HCT116 (cell line): ENCODE measurements at regions not wholly inside any gene's neighbourhood (a gene's known extent, or its start where the extent isn't known, plus 50 kb on each side); places are given as distances from the start of the nearest gene placed in this dataset.

ENCODE experiments used
- ATAC-seq: fragments of 200-7000 bp; cut with Tn5 transposase; 2 replicates; pipeline ENCODE4 v1.9.1; 2020; ENCODE audit warnings: mild to moderate bottlenecking, moderate library complexity
- BruUV-seq: library from RNA; stranded (reverse); fragments of 400-500 nt; replicated peaks from 2 replicates; lab custom pipeline; 2021; lab: Mats Ljungman, UMichigan
- CTCF ChIA-PET: fragments of 300-600 bp; sonication (Branson Sonifier 250); formaldehyde crosslinking; loops from one replicate; lab custom pipeline; 2021; ENCODE audit warnings: antibody characterized with exemption; lab: Charles Lee
- POLR2A ChIA-PET: fragments of 300-600, 350-600 bp; sonication (Branson Sonifier 250); formaldehyde crosslinking; loops from one replicate; lab custom pipeline; 2021; ENCODE audit warnings: antibody characterized with exemption; lab: Charles Lee
- RAD21 ChIA-PET, 2 experiments: fragments of 300-600 bp; sonication (Branson Sonifier 250); formaldehyde crosslinking; loops; one replicate each; lab custom pipeline; 2023; ENCODE audit warnings: low total read pairs in 2 of 2; ENCODE audit not compliant: uncharacterized antibody in 2 of 2, unreplicated experiment in 2 of 2, low non-redundant PET in 1 of 2; lab: Charles Lee
- DNase-seq: peaks from one replicate; pipeline ENCODE4 v3.0.0-alpha.2; 2010; ENCODE audit warnings: low read depth, low spot score
- H2AFZ ChIP-seq: fragments of 200-600 bp; shearing (Covaris generic), sonication (generic); 2 replicates; pipeline ENCODE4 v1.6.1; 2017; ENCODE audit warnings: low read depth, mixed run types, mixed read lengths, antibody characterized with exemption, low read length; ENCODE audit not compliant: poor library complexity, severe bottlenecking
- H3K27ac ChIP-seq: 2 replicates; pipeline ENCODE4 v1.5.1; 2012; ENCODE audit warnings: low read depth, low read length
- H3K27me3 ChIP-seq: fragments of 200-600 bp; sonication (generic); 2 replicates; pipeline ENCODE4 v1.6.1; 2016; ENCODE audit warnings: mixed run types, low read length, mixed read lengths; ENCODE audit not compliant: insufficient read depth
- H3K36me3 ChIP-seq, 2 experiments: fragments of 200-500 bp in 1 of 2; fragments of 200-600 bp in 1 of 2; sonication (Bioruptor generic) in 1 of 2; sonication (generic) in 1 of 2; 2 replicates each; pipeline versions ENCODE4 v1.5.1 to v1.6.1; 2014 to 2016; ENCODE audit warnings: low read length in 2 of 2, inconsistent platforms in 1 of 2, mixed read lengths in 1 of 2, mixed run types in 1 of 2; ENCODE audit not compliant: insufficient read depth in 2 of 2, control insufficient read depth in 1 of 2
- H3K4me1 ChIP-seq, 2 experiments: fragments of 200-600 bp in 1 of 2; sonication (generic) in 1 of 2; 2 replicates each; pipeline versions ENCODE4 v1.5.1 to v1.6.1; 2012 to 2017; ENCODE audit warnings: low read length in 2 of 2, inconsistent platforms in 1 of 2, mild to moderate bottlenecking in 1 of 2, mixed read lengths in 1 of 2, mixed run types in 1 of 2, moderate library complexity in 1 of 2; ENCODE audit not compliant: insufficient read depth in 2 of 2, control insufficient read depth in 1 of 2
- H3K4me2 ChIP-seq: fragments of 200-600 bp; sonication (generic); 2 replicates; pipeline ENCODE4 v1.6.1; 2017; ENCODE audit warnings: mixed run types, low read length, mixed read lengths
- H3K4me3 ChIP-seq, 2 experiments: fragments of 200-600 bp in 1 of 2; sonication (generic) in 1 of 2; replicated peaks in 1 of 2; 2 replicates each; pipeline ENCODE4 v1.5.1; 2011 to 2016; ENCODE audit warnings: low read length in 2 of 2, control low read depth in 1 of 2, low read depth in 1 of 2, mild to moderate bottlenecking in 1 of 2, mixed read lengths in 1 of 2, mixed run types in 1 of 2
- H3K79me2 ChIP-seq: fragments of 200-600 bp; sonication (generic); 2 replicates; pipeline ENCODE4 v1.6.1; 2017; ENCODE audit warnings: mild to moderate bottlenecking, mixed run types, low read length, moderate library complexity, mixed read lengths; ENCODE audit not compliant: insufficient read depth
- H3K9ac ChIP-seq: fragments of 200-600 bp; sonication (generic); 2 replicates; pipeline ENCODE4 v1.6.1; 2016; ENCODE audit warnings: low read length, mixed read lengths
- H3K9me2 ChIP-seq: fragments of 200-600 bp; sonication (generic), shearing (Covaris generic); 2 replicates; pipeline ENCODE4 v1.6.1; 2017; ENCODE audit warnings: mixed run types, mild to moderate bottlenecking, moderate library complexity; ENCODE audit not compliant: insufficient read depth
- H3K9me3 ChIP-seq, 2 experiments: fragments of 200-500 bp in 1 of 2; fragments of 200-600 bp in 1 of 2; sonication (Bioruptor generic) in 1 of 2; sonication (generic) in 1 of 2; 2 replicates each; pipeline ENCODE4 v1.6.1; 2014 to 2017; ENCODE audit warnings: low read length in 2 of 2, mixed read lengths in 2 of 2, inconsistent platforms in 1 of 2, low read depth in 1 of 2, mild to moderate bottlenecking in 1 of 2, mixed run types in 1 of 2, moderate library complexity in 1 of 2; ENCODE audit not compliant: control insufficient read depth in 1 of 2, insufficient read depth in 1 of 2
- H4K20me1 ChIP-seq: fragments of 200-600 bp; sonication (generic), shearing (Covaris generic); 2 replicates; pipeline ENCODE4 v1.6.1; 2017; ENCODE audit warnings: mixed run types, mild to moderate bottlenecking, moderate library complexity; ENCODE audit not compliant: insufficient read depth
- CBX3 ChIP-seq: IDR thresholded peaks from 2 replicates; pipeline ENCODE4 v1.6.1; 2012; ENCODE audit warnings: low read depth
- CEBPB ChIP-seq: IDR thresholded peaks from 2 replicates; pipeline ENCODE4 v1.6.1; 2012; ENCODE audit warnings: low read depth
- CTCF ChIP-seq, 3 experiments: fragments of 200-600 bp in 1 of 3; sonication (generic) in 1 of 3; IDR thresholded peaks in 2 of 3; conservative IDR thresholded peaks in 1 of 3; 2 replicates each; pipeline ENCODE4 v1.5.1; 2012 to 2017; ENCODE audit warnings: low read depth in 2 of 3, low read length in 2 of 3, antibody characterized with exemption in 1 of 3, borderline replicate concordance in 1 of 3, control low read depth in 1 of 3, mild to moderate bottlenecking in 1 of 3, mixed read lengths in 1 of 3, mixed run types in 1 of 3, moderate library complexity in 1 of 3; ENCODE audit not compliant: insufficient read depth in 1 of 3
- EGR1 ChIP-seq: IDR thresholded peaks from 2 replicates; pipeline ENCODE4 v1.6.1; 2012; ENCODE audit warnings: low read depth
- ELF1 ChIP-seq: IDR thresholded peaks from 2 replicates; pipeline ENCODE4 v1.6.1; 2012; ENCODE audit warnings: low read depth, borderline replicate concordance
- EZH2 ChIP-seq: fragments of 200-600 bp; sonication (generic); IDR thresholded peaks from 2 replicates; pipeline ENCODE4 v1.6.1; 2017; ENCODE audit warnings: antibody characterized with exemption, mixed run types
- EZH2phosphoT487 ChIP-seq: fragments of 200-600 bp; IDR thresholded peaks from 2 replicates; pipeline ENCODE4 v1.6.1; 2018; ENCODE audit warnings: antibody characterized with exemption, borderline replicate concordance
- FOSL1 ChIP-seq: IDR thresholded peaks from 2 replicates; pipeline ENCODE4 v1.6.1; 2012; ENCODE audit warnings: low read depth
- JUND ChIP-seq: IDR thresholded peaks from 2 replicates; pipeline ENCODE4 v1.6.1; 2012
- POLR2A ChIP-seq: IDR thresholded peaks from 2 replicates; pipeline ENCODE4 v1.7.0; 2011; ENCODE audit warnings: borderline replicate concordance; ENCODE audit not compliant: insufficient read depth, insufficient read length; ENCODE audit errors: extremely low read depth
- RAD21 ChIP-seq: IDR thresholded peaks from 2 replicates; pipeline ENCODE4 v1.6.1; 2012; ENCODE audit warnings: low read depth, mild to moderate bottlenecking
- REST ChIP-seq: IDR thresholded peaks from 2 replicates; pipeline ENCODE4 v1.6.1; 2012; ENCODE audit warnings: low read depth
- SP1 ChIP-seq: IDR thresholded peaks from 2 replicates; pipeline ENCODE4 v1.6.1; 2012; ENCODE audit warnings: low read depth
- SRF ChIP-seq: IDR thresholded peaks from 2 replicates; pipeline ENCODE4 v1.6.1; 2012; ENCODE audit warnings: low read depth
- TCF7L2 ChIP-seq: IDR thresholded peaks from 2 replicates; pipeline ENCODE4 v1.7.0; 2011; ENCODE audit warnings: borderline replicate concordance, inconsistent platforms; ENCODE audit not compliant: insufficient read depth, insufficient read length; ENCODE audit errors: extremely low read depth
- YY1 ChIP-seq: IDR thresholded peaks from 2 replicates; pipeline ENCODE4 v1.6.1; 2011; ENCODE audit warnings: low read length, low read depth, moderate library complexity, mild to moderate bottlenecking; ENCODE audit not compliant: insufficient replicate concordance; ENCODE audit errors: extremely low read depth
- ZBTB33 ChIP-seq: IDR thresholded peaks from 2 replicates; pipeline ENCODE4 v1.6.1; 2011; ENCODE audit warnings: mild to moderate bottlenecking, low read length, moderate library complexity; ENCODE audit not compliant: insufficient replicate concordance; ENCODE audit errors: extremely low read depth
- ZFX ChIP-seq: fragments of 450-650 bp; IDR thresholded peaks from 2 replicates; pipeline ENCODE4 v1.6.1; 2017
- intact Hi-C: fragments of 100-400 bp; cut with micrococcal nuclease; formaldehyde crosslinking; loops from 2 replicates; pipeline ENCODE4 v1.10.0; 2022
- TF ChIP-seq, protein P1 (sequence below): IDR thresholded peaks from 2 replicates; pipeline ENCODE4 v1.6.1; 2012
- TF ChIP-seq, protein P2 (sequence below): IDR thresholded peaks from 2 replicates; pipeline ENCODE4 v1.6.1; 2012

DNA sequence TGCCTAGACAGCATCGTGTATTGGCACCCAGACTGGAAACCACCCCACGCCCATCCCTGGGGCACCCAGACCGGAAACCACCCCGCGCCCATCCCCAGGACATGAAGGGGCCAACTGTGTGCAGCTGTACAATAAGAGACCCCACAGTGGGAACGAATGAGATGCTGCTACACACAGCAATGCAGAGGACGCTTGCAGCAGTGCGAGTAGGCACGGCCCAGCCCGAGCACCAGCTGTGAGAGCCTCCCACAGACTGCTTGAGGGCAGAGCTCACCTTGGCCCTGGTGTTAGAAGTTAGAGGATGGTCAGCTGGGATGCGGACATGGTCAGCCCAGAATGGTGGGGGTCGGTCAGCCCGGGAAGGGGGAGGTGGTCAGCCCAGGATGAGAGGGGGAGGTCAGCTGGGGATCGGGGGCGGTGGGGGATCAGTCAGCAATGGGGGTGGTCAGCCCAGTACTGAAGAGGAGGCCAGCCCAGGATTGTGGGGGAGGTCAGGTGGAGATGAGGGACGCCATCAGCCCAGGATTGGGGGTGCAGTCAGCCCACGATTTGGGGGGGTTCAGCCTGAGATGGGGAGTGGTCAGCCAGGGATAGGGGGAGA, 340.0 kb downstream of the C16orf95 start:
- no peak overlapping the region for H3K4me2 ChIP-seq
- H3K27me3 ChIP-seq, result peaks cover 18% of the 10 kb centered on the region; the same call in 1 of the 2 replicates
- TF ChIP-seq EZH2, result no peak
- TF ChIP-seq, protein P1, sequence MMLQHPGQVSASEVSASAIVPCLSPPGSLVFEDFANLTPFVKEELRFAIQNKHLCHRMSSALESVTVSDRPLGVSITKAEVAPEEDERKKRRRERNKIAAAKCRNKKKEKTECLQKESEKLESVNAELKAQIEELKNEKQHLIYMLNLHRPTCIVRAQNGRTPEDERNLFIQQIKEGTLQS, result no peak
- TF ChIP-seq ELF1, result no peak
- TF ChIP-seq JUND, result no peak
- TF ChIP-seq ZFX, result no peak
- no peak for TF ChIP-seq EZH2phosphoT487
- no peak for TF ChIP-seq TCF7L2
- no peak for TF ChIP-seq CTCF (IDR thresholded peaks at IDR 0.05 in 2 of 3, conservative IDR thresholded peaks at IDR 0.05 in 1 of 3; ENCODE audit: borderline replicate concordance in 1 of 3, insufficient read depth in 1 of 3, low read depth in 2 of 3, low read length in 2 of 3)
- TF ChIP-seq, protein P2, sequence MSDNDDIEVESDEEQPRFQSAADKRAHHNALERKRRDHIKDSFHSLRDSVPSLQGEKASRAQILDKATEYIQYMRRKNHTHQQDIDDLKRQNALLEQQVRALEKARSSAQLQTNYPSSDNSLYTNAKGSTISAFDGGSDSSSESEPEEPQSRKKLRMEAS, result no peak
- no peak for TF ChIP-seq REST
- no peak for TF ChIP-seq CEBPB
- no peak for TF ChIP-seq EGR1
- no peak for TF ChIP-seq RAD21
- TF ChIP-seq FOSL1, result no peak
- no peak for TF ChIP-seq SP1
- no peak for TF ChIP-seq ZBTB33
- no peak for TF ChIP-seq CBX3
- no peak for TF ChIP-seq YY1
- no peak for TF ChIP-seq SRF
- TF ChIP-seq POLR2A, result no peak
- no peak overlapping the region for H3K27ac ChIP-seq
- intact Hi-C loops, result no loop called here
- POLR2A ChIA-PET, result no interaction called here
- H3K9me3 ChIP-seq, result no peaks in the 10 kb centered on the region
- no peaks in the 10 kb centered on the region for H4K20me1 ChIP-seq
- H3K4me1 ChIP-seq, result peaks cover 0 to 6% of the 10 kb centered on the region in 2 experiments; a peak in 2 of 4 replicates
- H3K79me2 ChIP-seq, result no peaks in the 10 kb centered on the region
- H3K4me3 ChIP-seq, result no peak overlapping the region
- BruUV-seq, result no TSS peak
- no peak overlapping the region for H3K9ac ChIP-seq
- no peak overlapping the region for H2AFZ ChIP-seq
- DNase-seq (no peak), ATAC-seq (no peak)
- no peaks in the 10 kb centered on the region for H3K9me2 ChIP-seq
- RAD21 ChIA-PET, result no interaction called here
- no peaks in the 10 kb centered on the region for H3K36me3 ChIP-seq
- CTCF ChIA-PET, result no interaction called here
